Skeletal muscle tissue (tissue), 3 donors: ENCODE measurements at regions not wholly inside any gene's neighbourhood (a gene's known extent, or its start where the extent isn't known, plus 50 kb on each side); places are given as distances from the start of the nearest gene placed in this dataset.

Source experiments
- H3K27ac ChIP-seq: one replicate; pipeline ENCODE4 v1.7.0; 2013; ENCODE audit warnings: mild to moderate bottlenecking, low read depth, low read length, inconsistent platforms
- H3K27me3 ChIP-seq, 3 donors: one replicate each; pipeline ENCODE4 v1.7.0; 2013; ENCODE audit warnings: low read length in 3 of 3; ENCODE audit not compliant: control insufficient read depth in 3 of 3, insufficient read depth in 3 of 3
- H3K36me3 ChIP-seq, 3 donors: one replicate each; pipeline ENCODE4 v1.7.0; 2013; ENCODE audit warnings: low read length in 3 of 3; ENCODE audit not compliant: control insufficient read depth in 3 of 3, insufficient read depth in 3 of 3
- H3K4me1 ChIP-seq, 3 donors: one replicate each; pipeline ENCODE4 v1.7.0; 2013; ENCODE audit warnings: low read length in 3 of 3, mild to moderate bottlenecking in 3 of 3; ENCODE audit not compliant: control insufficient read depth in 3 of 3, insufficient read depth in 3 of 3
- H3K4me3 ChIP-seq, 3 donors: one replicate each; pipeline ENCODE4 v1.7.0; 2013; ENCODE audit warnings: low read length in 3 of 3
- H3K9ac ChIP-seq, 3 donors: one replicate each; pipeline ENCODE4 v1.7.0; 2013; ENCODE audit warnings: low read length in 3 of 3, mild to moderate bottlenecking in 3 of 3, moderate library complexity in 2 of 3, low read depth in 1 of 3
- H3K9me3 ChIP-seq, 3 donors: one replicate each; pipeline ENCODE4 v1.7.0; 2013; ENCODE audit warnings: low read length in 3 of 3; ENCODE audit not compliant: control insufficient read depth in 3 of 3
- donor health status: Osteomylitis.

DNA sequence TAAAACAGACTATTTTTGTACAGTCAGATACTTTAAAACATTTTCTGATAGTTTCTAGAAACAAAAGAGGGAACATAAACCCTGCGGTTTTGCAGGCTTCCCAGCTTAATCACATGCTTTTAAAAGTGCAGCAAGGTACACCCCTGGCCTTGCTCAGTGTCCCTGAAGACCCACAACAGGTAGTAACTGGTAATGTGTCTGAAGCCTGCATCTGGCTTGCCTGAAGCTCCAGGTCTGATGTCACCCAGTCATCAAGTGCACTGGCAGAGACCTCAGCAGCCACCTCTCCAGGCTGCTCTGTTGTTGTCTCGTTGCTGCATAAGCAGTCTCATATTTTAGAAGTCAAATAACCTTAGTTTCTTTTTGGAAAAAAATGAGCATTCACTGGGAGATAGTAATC, 376.1 kb upstream of the MTPN start:
- H3K4me3 ChIP-seq, result no peak overlapping the region
- H3K9ac ChIP-seq, result no peak overlapping the region
- H3K4me1 ChIP-seq, result no peaks in the 10 kb centered on the region
- H3K27ac ChIP-seq, result no peak overlapping the region
- H3K36me3 ChIP-seq, result no peaks in the 10 kb centered on the region
- no peaks in the 10 kb centered on the region for H3K27me3 ChIP-seq
- no peaks in the 10 kb centered on the region for H3K9me3 ChIP-seq

DNA sequence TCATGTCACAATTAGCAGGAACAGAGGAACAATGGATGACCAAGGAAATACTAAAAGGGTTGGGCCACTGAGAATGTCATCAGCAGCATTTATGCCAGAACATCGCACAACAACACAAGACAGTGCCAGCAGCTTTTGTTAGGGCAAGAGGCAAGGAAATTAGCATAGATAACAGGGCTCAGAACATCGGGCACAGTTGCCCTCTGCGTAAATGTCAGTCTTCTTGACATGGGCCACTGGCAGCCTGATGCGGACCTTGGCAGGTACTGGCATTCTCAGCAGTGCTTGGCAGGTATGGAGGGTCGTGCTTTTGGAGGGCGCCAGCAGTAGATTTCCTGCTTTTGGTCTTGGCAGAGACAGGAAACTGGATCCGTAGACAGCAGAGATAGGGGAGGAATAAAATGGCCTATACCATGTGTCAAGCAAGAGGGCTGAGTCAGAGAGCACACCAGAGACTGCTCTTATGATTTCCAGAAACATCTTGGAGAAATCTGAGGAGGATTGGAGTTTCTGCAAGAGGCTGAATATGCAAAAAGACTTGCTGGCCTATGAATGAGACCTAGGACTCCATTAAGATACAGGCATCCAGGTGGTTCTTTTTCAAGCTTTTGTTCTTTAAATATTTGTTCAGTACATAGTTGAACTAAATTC, 371.5 kb upstream of the MTPN start:
- H3K27ac ChIP-seq, result no peak overlapping the region
- no peaks in the 10 kb centered on the region for H3K27me3 ChIP-seq
- no peaks in the 10 kb centered on the region for H3K4me1 ChIP-seq
- H3K9me3 ChIP-seq, result no peaks in the 10 kb centered on the region
- H3K9ac ChIP-seq, result no peak overlapping the region
- no peaks in the 10 kb centered on the region for H3K36me3 ChIP-seq
- H3K4me3 ChIP-seq, result no peak overlapping the region

DNA sequence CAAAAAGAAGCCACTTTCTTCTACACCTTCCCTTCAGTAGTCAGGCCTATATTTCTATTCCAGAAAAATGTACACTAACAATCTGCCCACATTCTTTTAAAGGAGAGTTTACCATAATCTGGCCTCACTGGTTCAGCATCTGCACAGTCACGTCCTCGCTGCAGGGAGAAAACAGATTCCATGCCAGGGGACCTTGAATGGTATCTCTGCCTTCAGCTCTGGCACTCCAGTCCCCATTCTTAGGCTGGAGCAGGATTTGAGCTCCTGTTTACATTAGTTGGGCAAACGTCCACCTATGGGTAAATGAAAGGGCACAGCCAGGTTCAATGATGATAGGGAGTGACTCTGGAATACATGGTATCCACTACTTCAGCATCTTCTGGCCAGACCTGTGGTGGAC, 371.0 kb upstream of the MTPN start:
- Histone ChIP-seq H3K9me3 (no peaks in the 10 kb centered on the region), H3K4me3 (no peak overlapping the region), H3K36me3 (no peaks in the 10 kb centered on the region), H3K27me3 (no peaks in the 10 kb centered on the region), H3K9ac (no peak overlapping the region), H3K27ac (no peak overlapping the region), H3K4me1 (no peaks in the 10 kb centered on the region)

DNA sequence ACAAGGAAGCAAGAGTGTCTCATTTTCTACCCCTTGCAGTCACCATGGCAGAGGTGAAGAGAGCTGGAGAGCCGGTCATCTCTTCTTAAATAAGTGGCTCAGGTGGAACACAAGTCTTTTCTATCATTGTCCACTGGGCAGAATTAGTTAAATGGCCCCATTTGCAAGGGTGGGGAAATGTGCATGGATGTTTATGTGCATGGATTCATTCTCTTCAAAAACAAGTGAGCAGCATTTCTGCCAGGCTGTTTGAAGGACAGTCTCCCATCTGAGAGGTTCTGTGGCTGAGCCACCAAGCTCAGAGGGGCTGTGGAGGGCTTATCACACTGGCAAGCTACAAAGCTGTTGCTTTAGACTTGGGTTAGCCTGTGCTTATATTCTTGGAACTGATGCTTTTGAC, 370.3 kb upstream of the MTPN start:
- H3K27me3 ChIP-seq, result no peaks in the 10 kb centered on the region
- no peaks in the 10 kb centered on the region for H3K4me1 ChIP-seq
- no peak overlapping the region for H3K9ac ChIP-seq
- H3K36me3 ChIP-seq, result no peaks in the 10 kb centered on the region
- H3K4me3 ChIP-seq, result no peak overlapping the region
- H3K27ac ChIP-seq, result no peak overlapping the region
- no peaks in the 10 kb centered on the region for H3K9me3 ChIP-seq

DNA sequence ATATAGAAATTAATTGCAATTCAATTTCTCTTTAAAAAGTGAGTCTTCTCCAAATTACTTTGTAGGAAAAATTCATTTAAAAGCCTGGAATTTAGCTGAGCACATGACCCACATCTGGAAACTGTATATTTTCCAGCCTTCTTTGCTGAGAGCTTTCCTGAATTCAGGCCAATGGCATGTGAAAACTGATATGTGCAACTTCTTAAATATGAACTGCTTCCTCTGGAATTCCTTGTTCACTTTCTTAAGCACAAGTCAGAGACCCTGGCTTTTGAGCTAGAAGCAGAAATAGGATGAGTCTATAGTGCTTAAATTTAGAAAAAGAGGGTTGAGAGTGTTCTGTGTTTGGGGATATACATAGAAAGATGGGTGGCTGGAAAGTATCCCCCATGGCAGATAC, 365.1 kb upstream of the MTPN start:
- Histone ChIP-seq H3K27ac (no peak overlapping the region), H3K4me1 (no peaks in the 10 kb centered on the region), H3K27me3 (no peaks in the 10 kb centered on the region), H3K4me3 (no peak overlapping the region), H3K36me3 (no peaks in the 10 kb centered on the region), H3K9ac (no peak overlapping the region), H3K9me3 (no peaks in the 10 kb centered on the region)

DNA sequence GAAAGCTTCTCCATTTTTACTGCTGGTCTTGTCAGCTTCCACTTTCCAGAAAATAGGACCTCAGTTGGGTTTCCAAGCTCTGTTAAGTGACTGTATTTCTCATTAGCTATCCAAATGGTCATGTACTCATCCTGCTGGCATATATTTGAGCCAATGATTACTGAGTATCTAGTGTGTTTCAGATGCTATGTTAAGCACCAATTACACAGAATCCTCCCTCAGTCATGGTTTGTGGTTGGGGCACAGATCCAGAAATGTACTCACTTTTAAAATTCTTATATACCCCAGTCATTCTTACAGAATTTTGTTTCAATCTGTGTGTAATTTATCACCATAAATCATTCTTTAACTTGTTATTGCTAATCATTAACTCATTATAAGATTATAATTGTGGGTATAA, 362.3 kb upstream of the MTPN start:
- H3K36me3 ChIP-seq, result no peaks in the 10 kb centered on the region
- no peaks in the 10 kb centered on the region for H3K4me1 ChIP-seq
- H3K27me3 ChIP-seq, result no peaks in the 10 kb centered on the region
- no peak overlapping the region for H3K27ac ChIP-seq
- no peak overlapping the region for H3K9ac ChIP-seq
- H3K4me3 ChIP-seq, result no peak overlapping the region
- H3K9me3 ChIP-seq, result no peaks in the 10 kb centered on the region

DNA sequence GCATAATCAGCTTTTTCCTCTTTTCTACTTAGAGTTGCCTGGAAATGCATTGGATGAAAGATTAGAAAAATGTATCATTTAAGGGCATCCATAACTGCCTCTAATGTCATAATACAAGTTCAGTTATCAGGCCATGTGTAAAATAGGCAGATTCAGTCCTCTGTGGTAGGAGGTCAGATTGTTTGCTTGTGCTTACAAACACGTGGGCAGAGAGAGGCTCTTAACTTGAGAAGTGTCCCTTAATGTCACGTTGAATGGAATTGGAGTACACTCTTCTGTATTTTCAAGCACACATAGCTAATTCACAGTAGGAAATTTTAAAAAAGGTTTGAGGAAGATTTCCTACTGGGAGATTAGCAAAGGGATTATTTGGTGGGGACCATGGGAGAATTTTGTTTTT, 359.8 kb upstream of the MTPN start:
- no peak overlapping the region for H3K9ac ChIP-seq
- H3K27ac ChIP-seq, result no peak overlapping the region
- no peak overlapping the region for H3K4me3 ChIP-seq
- H3K36me3 ChIP-seq, result no peaks in the 10 kb centered on the region
- no peaks in the 10 kb centered on the region for H3K4me1 ChIP-seq
- H3K27me3 ChIP-seq, result no peaks in the 10 kb centered on the region
- H3K9me3 ChIP-seq, result no peaks in the 10 kb centered on the region

DNA sequence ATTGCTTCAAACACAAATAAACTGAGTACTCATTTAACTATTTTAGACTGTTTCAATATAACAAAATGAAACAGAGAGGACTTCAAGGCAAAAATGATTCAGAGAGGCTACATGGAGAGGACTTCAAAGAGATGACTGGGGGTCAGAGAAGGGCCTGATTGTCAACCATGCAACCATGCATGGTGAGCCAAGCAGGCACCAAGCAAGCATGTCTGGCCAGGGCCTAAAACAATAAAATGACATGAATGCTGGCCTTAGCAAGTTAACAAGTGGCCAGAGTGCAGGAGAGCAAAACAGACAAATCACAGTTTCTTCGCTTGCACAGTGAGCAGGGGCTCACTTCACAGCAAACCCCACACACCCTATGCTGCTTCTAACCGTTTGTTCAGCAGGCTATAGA, 356.5 kb upstream of the MTPN start:
- H3K4me3 ChIP-seq, result no peak overlapping the region
- no peaks in the 10 kb centered on the region for H3K9me3 ChIP-seq
- H3K27ac ChIP-seq, result no peak overlapping the region
- no peaks in the 10 kb centered on the region for H3K27me3 ChIP-seq
- no peak overlapping the region for H3K9ac ChIP-seq
- H3K4me1 ChIP-seq, result no peaks in the 10 kb centered on the region
- H3K36me3 ChIP-seq, result no peaks in the 10 kb centered on the region

DNA sequence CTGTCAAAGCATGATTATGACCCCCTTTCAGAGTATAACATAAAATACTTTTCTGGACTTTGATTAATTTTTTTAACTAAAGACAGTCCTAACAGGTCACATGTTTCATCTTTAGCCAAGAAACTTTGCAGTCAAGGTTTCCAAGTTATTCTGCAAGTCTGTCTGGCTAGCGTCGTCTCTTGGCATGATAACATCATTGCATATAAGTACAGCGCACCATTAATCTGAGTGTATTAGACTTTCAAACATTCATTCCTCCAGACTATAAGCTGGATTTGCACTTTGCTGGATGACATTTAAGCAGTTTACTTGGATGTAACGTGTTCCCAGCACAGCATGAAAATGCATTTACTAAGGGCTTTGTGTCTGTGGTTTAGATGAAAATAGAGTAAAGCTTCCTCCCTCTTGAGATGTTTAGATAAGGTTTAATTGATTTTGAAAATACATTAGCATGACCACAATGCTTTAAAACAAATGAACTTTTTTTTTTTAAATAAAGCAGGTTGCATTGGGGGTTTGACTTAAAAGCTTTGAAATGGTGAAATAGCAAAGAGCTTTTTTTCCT, 349.0 kb upstream of the MTPN start:
- H3K4me3 ChIP-seq, result no peak overlapping the region
- no peaks in the 10 kb centered on the region for H3K36me3 ChIP-seq
- H3K9ac ChIP-seq, result no peak overlapping the region
- peaks cover 0 to under 1% (median 0%) of the 10 kb centered on the region in 3 donors for H3K9me3 ChIP-seq
- no peaks in the 10 kb centered on the region for H3K4me1 ChIP-seq
- no peaks in the 10 kb centered on the region for H3K27me3 ChIP-seq
- H3K27ac ChIP-seq, result no peak overlapping the region

DNA sequence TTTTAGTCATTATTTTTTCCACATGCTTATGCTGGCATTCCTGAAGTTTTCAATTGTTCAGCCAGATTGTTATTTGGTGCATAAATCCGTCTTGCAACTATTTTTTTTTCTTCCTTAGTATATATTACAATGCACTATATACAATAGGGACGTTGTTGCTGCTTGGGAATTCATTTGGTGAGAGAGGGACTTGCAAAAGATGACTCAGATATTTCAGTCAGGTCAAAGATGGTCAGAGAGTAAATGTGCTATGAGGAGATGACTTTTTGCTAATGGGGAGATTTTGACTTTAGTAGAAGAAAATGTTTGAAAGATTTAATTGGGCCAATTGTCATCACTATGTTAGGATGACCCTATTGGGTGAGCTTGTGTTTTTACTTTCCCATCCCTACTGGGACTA, 348.4 kb upstream of the MTPN start:
- no peak overlapping the region for H3K9ac ChIP-seq
- H3K9me3 ChIP-seq, result peaks cover 0 to 4% (median 0%) of the 10 kb centered on the region in 3 donors
- no peak overlapping the region for H3K4me3 ChIP-seq
- H3K27ac ChIP-seq, result no peak overlapping the region
- no peaks in the 10 kb centered on the region for H3K27me3 ChIP-seq
- H3K4me1 ChIP-seq, result no peaks in the 10 kb centered on the region
- H3K36me3 ChIP-seq, result no peaks in the 10 kb centered on the region
